GM19240 (cell line): ENCODE measurements at regions not wholly inside any gene's neighbourhood (a gene's known extent, or its start where the extent isn't known, plus 50 kb on each side); places are given as distances from the start of the nearest gene placed in this dataset.
"Not testable (repeated sequence)": the region's sequence is repeated elsewhere in the genome, so short reads cannot be mapped to it uniquely, and the experiment has no call there.

ENCODE experiments used
- DNase-seq: peaks from one replicate; pipeline ENCODE4 v3.0.0; 2011; ENCODE audit warnings: low spot score; ENCODE audit not compliant: insufficient read length

DNA sequence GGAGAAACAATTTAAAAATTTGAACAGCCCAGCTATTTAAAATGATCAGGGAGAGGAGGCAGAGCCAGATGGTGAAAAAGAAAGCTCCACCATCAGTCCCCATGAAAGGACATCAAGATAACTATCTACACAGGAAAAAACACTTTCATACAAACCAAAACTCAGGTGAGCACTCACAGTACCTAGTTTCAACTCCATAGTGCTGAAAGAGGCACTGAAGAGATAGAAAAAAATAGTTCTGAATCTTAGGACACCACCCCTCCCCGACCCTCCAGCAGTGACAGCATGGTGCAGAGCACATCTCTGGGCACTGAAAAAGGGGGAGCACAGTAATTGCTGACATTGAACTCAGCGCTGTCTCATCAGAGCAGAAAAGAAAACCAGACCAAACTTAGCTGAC, 732.9 kb downstream of the CETN3 start:
- DNase-seq = no peak

DNA sequence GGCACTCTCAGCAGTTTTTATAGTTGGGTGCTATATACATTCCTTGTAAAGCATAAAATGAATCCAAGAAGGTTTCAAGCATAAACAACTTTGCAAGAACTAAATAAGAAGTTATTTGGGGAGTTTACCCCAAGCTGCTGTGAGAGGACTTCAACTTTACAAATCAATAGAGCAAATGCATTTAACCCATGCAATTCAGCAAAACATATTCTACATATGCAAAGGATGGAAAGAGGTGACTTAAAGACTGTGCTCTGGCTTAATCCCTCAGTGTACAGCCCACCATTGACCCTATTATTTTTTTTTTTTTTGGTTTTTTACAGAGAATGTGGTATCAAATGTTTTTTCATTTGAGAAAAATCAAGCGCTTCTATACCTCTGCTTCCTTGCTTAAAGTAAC, 736.5 kb downstream of the CETN3 start:
- no peak for DNase-seq

DNA sequence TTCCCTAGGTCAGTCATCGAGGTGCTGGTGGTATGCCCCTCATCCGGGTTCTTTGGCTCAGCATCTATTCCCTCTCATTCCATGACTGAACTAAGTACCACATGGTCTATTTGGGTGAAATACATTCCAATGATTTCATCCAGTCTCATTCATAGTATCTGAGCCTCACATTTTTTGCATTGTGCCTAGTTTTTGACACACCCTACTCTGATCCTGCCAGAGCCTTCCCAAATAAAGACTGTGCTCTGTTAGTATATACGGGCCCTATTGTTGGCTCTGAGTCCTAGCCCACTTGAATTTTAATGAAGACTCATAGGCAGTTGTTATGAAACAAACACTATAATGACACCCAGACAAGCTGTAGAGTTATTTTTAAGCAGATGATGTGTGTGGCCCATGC, 740.7 kb downstream of the CETN3 start:
- DNase-seq = no peak

DNA sequence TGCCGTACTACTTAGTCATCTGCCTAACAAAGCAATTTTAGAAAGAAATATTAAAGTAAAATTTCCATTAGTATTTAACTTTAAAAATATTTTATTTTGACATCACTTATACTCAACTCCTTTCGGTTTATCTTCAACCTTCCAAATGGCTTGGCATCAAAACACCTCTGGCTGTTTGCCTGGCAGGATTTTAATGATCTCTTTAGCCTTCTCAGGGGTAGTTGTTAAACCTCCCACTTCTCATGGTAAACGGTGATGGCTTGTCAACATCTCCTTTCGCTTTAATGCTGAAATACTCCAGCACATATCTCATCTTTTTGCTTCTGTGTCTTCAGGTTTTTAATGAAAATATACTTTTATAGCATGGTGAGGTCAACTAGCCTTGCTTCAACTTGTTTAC, 747.1 kb downstream of the CETN3 start:
- no peak for DNase-seq

DNA sequence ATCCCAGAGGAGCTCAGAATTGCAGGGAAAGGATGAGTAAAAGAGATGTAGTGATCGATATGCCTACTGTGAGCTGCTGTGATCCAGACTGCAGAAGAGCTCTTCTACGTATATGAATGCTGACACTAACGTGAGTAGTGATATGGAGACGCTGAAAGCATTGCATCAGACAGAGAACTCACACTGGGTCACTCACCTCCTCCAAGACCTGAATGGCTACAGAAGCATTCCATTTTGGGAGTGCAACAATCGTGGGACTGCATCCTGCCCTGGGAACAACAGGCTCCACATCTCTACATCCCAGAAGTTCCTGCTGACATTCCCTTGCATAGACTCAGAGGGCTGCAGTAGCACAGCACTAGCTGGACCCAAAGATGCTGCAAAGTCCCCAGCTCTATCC, 755.9 kb upstream of the MEF2C start:
- DNase-seq = no peak

DNA sequence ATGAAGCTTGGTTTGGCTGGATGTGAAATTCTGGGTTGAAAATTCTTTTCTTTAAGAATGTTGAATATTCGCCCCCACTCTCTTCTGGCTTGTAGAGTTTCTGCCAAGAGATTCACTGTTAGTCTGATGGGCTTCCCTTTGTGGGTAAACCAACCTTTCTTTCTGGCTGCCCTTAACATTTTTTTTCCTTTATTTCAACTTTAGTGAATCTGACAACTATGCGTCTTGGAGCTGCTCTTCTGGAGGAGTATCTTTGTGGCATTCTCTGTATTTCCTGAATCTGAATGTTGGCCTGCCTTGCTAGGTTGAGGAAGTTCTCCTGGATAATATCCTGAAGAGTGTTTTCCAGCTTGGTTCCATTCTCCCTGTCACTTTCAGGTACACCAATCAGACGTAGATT, 751.2 kb upstream of the MEF2C start:
- not testable (repeated sequence) for DNase-seq

DNA sequence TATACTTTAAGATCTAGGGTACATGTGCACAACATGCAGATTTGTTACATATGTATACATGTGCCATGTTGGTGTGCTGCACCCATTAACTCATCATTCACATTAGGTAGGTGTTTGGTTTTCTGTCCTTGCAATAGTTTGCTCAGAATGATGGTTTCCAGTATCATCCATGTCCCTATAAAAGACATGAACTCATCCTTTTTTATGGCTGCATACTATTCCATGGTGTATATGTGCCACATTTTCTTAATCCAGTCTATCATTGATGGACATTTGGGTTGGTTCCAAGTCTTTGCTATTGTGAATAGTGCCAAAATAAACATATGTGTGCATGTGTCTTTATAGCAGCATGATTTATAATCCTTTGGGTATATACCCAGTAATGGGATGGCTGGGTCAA, 747.1 kb upstream of the MEF2C start:
- not testable (repeated sequence) for DNase-seq

DNA sequence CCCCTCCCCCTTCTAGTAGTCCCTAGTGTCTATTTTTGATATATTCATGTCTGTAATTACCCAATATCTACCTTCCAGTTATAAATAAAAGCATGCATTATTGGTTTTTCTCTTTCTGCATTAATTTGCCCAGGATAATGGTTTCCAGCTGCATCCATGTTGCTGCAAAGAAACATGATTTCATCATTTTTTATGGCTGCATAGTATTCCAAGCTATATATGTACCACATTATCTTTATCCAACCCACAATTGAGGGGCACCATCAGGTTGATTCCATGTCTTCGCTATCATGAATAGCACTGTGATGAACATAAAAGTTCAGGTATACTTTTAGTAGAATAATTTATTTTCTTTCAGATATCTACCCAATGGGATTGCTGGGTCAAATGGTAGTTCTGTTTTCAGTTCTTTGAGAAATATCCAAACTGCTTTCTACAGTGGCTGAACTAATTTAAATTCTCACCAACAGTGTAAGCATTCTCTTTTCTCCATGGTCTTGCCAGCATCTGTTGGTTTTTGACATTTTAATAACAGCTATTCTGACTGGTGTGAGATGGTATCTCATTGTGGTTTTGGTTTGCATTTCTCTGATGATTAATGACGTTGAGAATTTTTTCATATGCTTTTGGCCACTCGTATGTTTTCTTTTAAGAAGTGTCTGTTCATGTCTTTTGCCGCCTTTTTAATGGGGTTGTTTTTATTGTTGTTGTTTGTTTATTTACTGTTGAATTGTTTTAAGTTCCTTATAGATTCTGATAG, 746.1 kb upstream of the MEF2C start:
- no peak for DNase-seq

DNA sequence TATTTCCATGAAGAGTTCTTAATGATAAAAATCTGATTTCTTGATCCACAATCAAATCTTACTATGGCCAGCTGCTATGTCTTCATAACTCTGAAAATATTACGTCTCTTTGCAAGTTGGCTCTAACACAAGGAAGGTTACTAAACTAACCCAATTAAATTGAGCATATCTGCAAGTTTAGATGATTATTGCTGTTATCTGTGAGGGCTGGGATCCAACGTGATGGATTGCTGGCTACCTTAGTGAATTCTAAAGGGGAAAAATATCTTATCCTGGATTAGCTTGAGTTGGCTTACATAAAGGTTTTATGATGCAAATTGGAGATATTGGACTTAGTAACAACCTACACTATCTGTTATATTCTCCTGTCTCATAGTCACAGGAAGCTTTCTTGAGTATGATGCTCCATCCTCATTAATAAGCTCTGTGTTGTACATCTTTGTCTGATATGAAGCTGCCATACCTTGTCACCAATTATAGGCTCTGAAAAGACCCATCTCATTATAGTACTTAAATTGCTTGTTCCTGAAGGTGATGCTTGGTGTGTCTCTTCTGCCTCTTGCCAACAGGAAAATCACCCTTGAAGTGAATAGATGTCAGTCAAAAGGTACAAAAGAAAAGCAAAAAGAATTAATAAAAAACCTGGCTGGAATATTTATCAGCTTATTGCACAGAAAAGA, 733.0 kb upstream of the MEF2C start:
- no peak for DNase-seq

DNA sequence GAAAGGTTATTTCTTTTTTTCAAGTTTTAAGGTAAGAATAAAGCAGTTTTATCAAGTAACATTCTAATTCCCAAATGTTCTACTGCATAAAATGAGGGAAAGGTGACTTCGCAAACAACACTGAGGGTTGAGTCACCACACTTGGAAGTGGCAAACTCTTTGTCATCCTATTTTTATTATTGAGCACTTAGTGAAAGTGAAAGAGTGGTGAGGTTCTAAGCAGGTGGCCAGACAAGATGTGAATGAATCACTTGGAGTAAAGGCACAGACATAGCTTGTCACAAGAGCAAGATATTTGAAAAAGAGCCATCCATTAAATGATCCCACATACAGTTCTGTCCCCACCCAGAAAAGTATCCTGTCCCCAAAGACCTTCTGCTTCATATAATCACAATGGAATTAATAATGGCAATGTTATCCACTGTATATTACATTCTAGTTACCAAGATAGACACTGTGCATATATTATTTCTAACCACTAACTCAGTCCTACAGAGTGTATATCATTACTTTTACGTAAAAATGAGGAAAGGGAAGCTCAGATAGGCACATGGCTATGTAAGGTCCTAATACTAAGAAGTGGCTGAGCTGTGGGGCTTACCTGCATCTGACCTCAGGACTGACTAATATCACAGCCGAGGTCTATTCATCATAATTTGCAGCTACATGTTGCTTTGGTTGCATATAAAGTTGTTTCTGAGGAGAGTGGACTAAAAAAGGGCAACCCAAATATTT, 730.4 kb upstream of the MEF2C start:
- peak; percentile 28 for DNase-seq

DNA sequence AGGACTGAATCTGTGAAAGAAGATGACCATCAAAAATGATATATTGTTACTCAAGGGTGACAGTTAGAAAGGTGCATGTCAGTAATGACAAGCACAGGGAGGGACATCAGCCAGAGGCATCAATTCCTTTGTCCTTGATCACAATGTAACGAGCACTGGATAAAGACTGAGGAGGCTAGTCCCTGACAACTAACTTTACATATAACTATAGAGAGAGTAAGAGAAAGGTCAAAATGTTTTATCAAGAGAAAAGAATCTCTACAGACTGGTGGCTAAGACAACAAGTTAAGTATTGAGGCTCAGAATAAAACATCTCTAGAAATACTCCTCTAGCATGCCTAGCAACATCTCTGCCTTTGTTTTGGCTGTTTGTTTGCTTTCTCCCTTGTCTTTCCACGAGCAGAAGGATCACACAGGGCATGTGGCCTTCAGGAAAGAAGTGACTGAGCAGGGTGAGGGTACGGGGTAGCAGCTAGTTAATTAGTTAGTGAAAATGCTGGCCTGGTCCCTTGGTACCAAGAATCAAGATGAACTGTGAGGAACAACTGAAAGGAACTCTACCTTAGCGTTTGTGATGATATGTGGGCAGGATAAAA, 724.1 kb upstream of the MEF2C start:
- no peak for DNase-seq

DNA sequence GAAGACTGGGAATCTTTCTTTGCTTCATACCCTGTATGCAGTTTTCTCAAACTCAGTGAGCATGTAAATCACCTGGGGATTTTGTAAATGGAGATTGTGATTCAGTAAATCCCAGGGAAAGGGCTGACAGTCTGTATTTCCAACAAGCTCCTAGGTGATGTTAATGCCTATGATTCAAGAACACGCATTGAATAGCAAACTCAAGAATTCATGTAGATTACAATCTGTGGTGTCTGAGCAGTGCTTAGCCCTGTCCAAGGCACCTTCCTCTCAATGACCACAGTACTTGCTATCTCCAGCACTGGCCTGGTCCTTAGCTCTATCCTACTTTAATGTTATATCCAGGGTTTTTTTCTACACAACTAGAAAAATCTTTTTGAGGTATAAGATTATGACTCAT, 721.4 kb upstream of the MEF2C start:
- DNase-seq = no peak

DNA sequence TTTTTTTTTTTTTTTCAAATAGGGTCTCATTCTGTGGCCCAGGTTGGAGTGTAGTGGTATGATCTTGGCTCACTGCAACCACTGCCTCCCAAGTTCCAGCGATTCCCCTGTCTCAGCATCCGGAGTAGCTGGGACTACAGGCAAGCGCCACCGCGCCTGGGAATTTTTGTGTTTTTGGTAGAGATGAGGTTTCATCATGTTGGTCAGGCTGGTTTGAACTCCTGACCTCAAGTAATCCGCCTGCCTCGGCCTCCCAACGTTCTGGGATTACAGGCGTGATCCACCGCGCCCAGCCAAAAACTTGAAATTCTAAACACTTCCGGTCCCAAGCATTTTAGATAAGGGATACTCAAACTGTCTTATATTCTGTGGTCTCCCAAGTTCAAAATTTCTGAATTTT, 718.9 kb upstream of the MEF2C start:
- DNase-seq = no peak

DNA sequence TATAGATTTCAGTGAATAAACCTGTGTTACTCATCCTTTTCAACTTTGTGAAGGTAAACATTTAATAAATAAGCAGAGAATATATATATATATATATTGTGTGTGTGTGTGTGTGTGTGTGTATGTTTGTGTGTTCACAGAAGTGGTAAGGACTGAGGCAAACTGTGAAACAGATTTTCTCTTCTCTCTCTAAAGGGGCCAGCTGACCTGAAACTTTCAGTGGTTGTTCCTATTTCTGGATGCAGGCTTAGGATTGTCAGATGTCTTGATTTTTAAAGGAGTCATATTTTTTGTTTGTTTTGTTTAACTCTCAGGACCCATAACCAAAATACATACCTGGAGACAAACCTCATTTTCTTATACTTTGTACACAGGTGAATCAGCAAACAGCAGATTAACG, 714.9 kb upstream of the MEF2C start:
- no peak for DNase-seq

DNA sequence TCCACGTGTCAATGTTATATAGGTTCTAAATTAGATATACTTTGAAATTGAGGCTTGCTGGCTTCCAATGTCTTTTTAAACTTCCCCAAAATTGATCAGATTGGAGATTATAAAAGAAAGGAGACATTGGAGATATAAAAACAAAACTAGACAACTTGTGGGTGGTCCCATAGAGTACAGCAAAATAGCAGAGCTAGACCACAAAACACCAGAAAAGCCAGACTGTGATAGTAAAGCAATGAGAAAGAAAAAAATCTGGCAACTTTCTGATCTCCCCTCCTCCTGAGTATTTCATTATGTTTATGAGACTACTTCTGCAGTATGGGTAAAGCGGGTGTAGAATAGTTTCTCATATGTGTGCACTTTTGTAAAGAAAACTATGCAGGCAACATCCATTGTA, 713.8 kb upstream of the MEF2C start:
- DNase-seq = no peak

DNA sequence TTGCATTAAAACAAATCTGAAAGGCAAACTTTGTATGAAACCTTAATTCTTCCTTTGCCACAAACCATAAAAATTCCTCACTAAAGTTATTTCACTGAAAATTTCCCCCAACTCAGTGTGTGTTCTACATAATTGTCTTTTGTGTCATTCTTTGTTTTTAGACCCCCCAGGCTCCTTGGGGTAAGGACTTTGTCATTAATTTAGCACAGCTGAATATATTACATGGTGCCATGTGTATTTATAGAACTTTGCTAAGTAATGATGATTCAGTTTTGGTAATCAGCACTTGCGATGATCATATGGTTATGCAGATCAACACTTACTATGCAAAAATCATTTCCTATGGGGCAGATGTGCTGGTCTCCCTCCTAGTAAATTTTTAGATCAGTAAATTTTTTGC, 712.1 kb upstream of the MEF2C start:
- DNase-seq = no peak

DNA sequence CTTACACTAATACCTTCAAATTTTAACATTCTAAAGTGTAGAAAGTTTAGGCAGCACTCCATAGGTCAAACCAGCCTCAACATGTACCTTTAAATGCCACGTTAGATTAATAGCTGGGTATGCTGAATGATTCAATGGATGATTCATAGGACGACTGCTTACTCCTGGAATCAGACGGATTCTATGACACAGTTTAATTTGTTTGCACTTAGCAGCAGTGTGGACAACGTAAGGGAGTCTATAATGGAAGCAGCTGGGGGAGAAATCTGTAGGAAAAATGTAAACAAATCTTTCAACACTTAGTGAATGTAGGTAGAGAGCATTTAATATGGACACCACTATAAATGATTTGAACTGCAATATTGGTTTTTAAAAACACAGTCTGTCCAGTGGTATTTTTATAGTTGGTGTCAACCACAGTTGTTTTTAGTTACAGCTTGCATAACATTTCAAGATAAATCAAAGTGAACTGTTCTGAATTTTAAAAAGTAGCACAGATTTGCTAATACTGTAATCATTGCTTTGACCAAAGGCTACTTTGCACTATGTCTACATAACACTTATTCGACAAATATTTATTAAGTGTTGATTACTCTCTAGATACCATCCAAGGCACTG, 701.5 kb upstream of the MEF2C start:
- no peak for DNase-seq

DNA sequence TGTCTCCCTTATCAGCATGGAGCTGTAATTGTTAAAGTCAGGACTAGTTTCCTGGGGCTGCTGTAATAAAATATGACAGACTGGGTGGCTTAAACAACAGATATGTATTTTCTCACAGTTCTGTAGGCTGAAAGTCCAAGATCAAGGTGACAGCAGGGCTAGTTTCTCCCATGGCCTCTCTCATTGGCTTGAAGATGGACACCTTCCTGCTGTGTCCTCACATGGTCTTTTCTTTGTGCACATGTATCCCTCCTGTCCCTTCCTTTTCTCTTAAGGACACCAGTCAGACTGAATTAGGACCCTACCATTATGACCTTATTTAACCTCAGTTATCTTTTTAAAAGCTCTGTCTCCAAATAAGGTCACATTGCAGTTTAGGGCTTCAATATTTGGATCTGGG, 700.5 kb upstream of the MEF2C start:
- no peak for DNase-seq

DNA sequence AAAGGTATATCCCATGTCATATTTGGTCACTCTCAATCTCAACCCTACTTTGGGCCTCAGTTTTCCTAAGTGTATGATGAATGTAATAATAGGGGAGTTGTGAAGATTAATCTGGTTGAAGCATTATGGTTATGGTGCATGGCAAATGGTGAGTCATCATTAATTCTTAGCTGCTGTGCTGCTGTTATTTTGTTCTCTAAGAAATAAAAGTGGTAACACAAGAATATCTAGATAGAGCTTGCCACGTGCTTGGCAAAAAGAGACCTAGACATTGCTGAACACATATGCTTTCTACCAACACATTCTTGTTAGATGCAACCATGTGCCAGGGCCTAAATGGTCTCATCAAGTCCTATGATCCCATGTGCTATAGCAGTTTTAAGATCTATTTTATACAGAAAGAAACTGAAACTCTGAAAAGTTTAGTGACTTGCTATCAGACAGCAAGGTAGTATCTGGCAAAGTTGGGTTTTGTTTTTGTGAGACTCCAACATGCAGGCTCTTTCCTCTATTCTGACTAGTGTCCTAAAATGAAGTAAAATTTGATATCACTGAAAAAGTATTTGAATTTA, 699.9 kb upstream of the MEF2C start:
- no peak for DNase-seq

DNA sequence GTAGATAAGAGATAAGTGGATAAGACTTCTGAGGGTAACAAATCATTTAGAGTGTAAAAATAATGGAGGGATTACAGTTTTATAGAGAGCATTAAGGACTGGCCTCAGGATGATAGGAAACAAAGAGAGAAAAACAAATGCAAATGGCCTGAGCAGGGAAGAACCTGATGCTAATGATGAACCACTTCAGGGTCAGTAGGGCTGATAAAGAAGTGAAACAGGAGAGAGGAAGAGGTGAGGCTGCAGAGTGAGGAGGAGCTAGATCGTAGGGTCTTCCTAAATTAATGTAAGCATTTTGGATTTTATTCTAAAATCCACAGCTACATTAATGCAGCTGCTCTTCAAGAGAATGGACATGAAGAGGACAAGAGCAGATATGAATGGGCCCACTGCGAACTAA, 698.0 kb upstream of the MEF2C start:
- DNase-seq = no peak

DNA sequence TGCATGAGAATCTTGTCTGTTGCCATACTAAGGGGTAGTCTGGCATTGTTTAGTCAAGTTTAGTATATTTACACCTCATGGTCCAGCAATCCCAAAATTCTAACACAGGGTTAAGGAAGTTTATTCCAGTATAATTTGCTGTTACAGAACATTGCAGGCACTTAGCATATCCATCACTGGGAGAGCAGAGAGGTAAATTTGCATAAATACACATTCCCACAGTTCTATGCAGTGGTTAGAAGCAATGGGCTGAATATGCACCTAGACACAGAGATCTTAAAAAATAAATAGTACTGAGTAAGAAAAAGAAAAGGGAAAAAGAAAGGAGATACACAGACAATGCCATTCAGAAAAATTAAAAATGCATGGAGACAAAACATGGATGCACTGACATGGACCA, 692.3 kb upstream of the MEF2C start:
- DNase-seq = no peak
